NT2/D1 (cell line): ENCODE measurements at regions not wholly inside any gene's neighbourhood (a gene's known extent, or its start where the extent isn't known, plus 50 kb on each side); places are given as distances from the start of the nearest gene placed in this dataset.

Experiments used
- YY1 ChIP-seq: IDR thresholded peaks from 2 replicates; pipeline ENCODE4 v1.6.1; 2011; ENCODE audit not compliant: insufficient read length, insufficient read depth
- ZNF274 ChIP-seq: IDR thresholded peaks from 2 replicates; pipeline ENCODE4 v1.6.1; 2011; ENCODE audit warnings: mild to moderate bottlenecking, low read depth, low read length

DNA sequence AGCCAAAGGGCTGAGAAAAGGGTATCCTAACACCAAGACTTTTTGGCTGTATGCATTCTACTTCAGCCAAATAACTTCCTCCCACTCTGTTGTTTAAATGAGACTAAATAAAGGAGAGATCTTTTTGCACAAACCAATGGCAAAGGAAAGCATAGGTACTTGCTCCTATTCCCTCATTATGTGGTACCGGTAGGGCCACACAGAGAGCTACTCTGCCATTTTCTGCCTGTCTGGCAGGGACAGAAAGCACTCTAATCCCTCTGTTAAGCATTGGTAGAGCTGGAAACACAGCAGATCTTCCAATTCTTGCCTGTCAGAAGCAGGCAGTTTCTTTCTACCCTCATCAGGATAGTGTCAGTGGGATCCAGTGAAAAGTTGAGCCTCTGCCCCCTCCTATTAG is 918.3 kb upstream of the TMEFF2 start:
- TF ChIP-seq ZNF274 = no peak
- no peak for TF ChIP-seq YY1
